HCT116 (cell line): ENCODE measurements at regions not wholly inside any gene's neighbourhood (a gene's known extent, or its start where the extent isn't known, plus 50 kb on each side); places are given as distances from the start of the nearest gene placed in this dataset.

ENCODE experiments used
- ATAC-seq: fragments of 200-7000 bp; cut with Tn5 transposase; 2 replicates; pipeline ENCODE4 v1.9.1; 2020; ENCODE audit warnings: mild to moderate bottlenecking, moderate library complexity
- BruUV-seq: library from RNA; stranded (reverse); fragments of 400-500 nt; replicated peaks from 2 replicates; lab custom pipeline; 2021; lab: Mats Ljungman, UMichigan
- CTCF ChIA-PET: fragments of 300-600 bp; sonication (Branson Sonifier 250); formaldehyde crosslinking; loops from one replicate; lab custom pipeline; 2021; ENCODE audit warnings: antibody characterized with exemption; lab: Charles Lee
- POLR2A ChIA-PET: fragments of 300-600, 350-600 bp; sonication (Branson Sonifier 250); formaldehyde crosslinking; loops from one replicate; lab custom pipeline; 2021; ENCODE audit warnings: antibody characterized with exemption; lab: Charles Lee
- RAD21 ChIA-PET, 2 experiments: fragments of 300-600 bp; sonication (Branson Sonifier 250); formaldehyde crosslinking; loops; one replicate each; lab custom pipeline; 2023; ENCODE audit warnings: low total read pairs in 2 of 2; ENCODE audit not compliant: uncharacterized antibody in 2 of 2, unreplicated experiment in 2 of 2, low non-redundant PET in 1 of 2; lab: Charles Lee
- DNase-seq: peaks from one replicate; pipeline ENCODE4 v3.0.0-alpha.2; 2010; ENCODE audit warnings: low read depth, low spot score
- H2AFZ ChIP-seq: fragments of 200-600 bp; shearing (Covaris generic), sonication (generic); 2 replicates; pipeline ENCODE4 v1.6.1; 2017; ENCODE audit warnings: low read depth, mixed run types, mixed read lengths, antibody characterized with exemption, low read length; ENCODE audit not compliant: poor library complexity, severe bottlenecking
- H3K27ac ChIP-seq: 2 replicates; pipeline ENCODE4 v1.5.1; 2012; ENCODE audit warnings: low read depth, low read length
- H3K27me3 ChIP-seq: fragments of 200-600 bp; sonication (generic); 2 replicates; pipeline ENCODE4 v1.6.1; 2016; ENCODE audit warnings: mixed run types, low read length, mixed read lengths; ENCODE audit not compliant: insufficient read depth
- H3K36me3 ChIP-seq, 2 experiments: fragments of 200-500 bp in 1 of 2; fragments of 200-600 bp in 1 of 2; sonication (Bioruptor generic) in 1 of 2; sonication (generic) in 1 of 2; 2 replicates each; pipeline versions ENCODE4 v1.5.1 to v1.6.1; 2014 to 2016; ENCODE audit warnings: low read length in 2 of 2, inconsistent platforms in 1 of 2, mixed read lengths in 1 of 2, mixed run types in 1 of 2; ENCODE audit not compliant: insufficient read depth in 2 of 2, control insufficient read depth in 1 of 2
- H3K4me1 ChIP-seq, 2 experiments: fragments of 200-600 bp in 1 of 2; sonication (generic) in 1 of 2; 2 replicates each; pipeline versions ENCODE4 v1.5.1 to v1.6.1; 2012 to 2017; ENCODE audit warnings: low read length in 2 of 2, inconsistent platforms in 1 of 2, mild to moderate bottlenecking in 1 of 2, mixed read lengths in 1 of 2, mixed run types in 1 of 2, moderate library complexity in 1 of 2; ENCODE audit not compliant: insufficient read depth in 2 of 2, control insufficient read depth in 1 of 2
- H3K4me2 ChIP-seq: fragments of 200-600 bp; sonication (generic); 2 replicates; pipeline ENCODE4 v1.6.1; 2017; ENCODE audit warnings: mixed run types, low read length, mixed read lengths
- H3K4me3 ChIP-seq, 2 experiments: fragments of 200-600 bp in 1 of 2; sonication (generic) in 1 of 2; replicated peaks in 1 of 2; 2 replicates each; pipeline ENCODE4 v1.5.1; 2011 to 2016; ENCODE audit warnings: low read length in 2 of 2, control low read depth in 1 of 2, low read depth in 1 of 2, mild to moderate bottlenecking in 1 of 2, mixed read lengths in 1 of 2, mixed run types in 1 of 2
- H3K79me2 ChIP-seq: fragments of 200-600 bp; sonication (generic); 2 replicates; pipeline ENCODE4 v1.6.1; 2017; ENCODE audit warnings: mild to moderate bottlenecking, mixed run types, low read length, moderate library complexity, mixed read lengths; ENCODE audit not compliant: insufficient read depth
- H3K9ac ChIP-seq: fragments of 200-600 bp; sonication (generic); 2 replicates; pipeline ENCODE4 v1.6.1; 2016; ENCODE audit warnings: low read length, mixed read lengths
- H3K9me2 ChIP-seq: fragments of 200-600 bp; sonication (generic), shearing (Covaris generic); 2 replicates; pipeline ENCODE4 v1.6.1; 2017; ENCODE audit warnings: mixed run types, mild to moderate bottlenecking, moderate library complexity; ENCODE audit not compliant: insufficient read depth
- H3K9me3 ChIP-seq, 2 experiments: fragments of 200-500 bp in 1 of 2; fragments of 200-600 bp in 1 of 2; sonication (Bioruptor generic) in 1 of 2; sonication (generic) in 1 of 2; 2 replicates each; pipeline ENCODE4 v1.6.1; 2014 to 2017; ENCODE audit warnings: low read length in 2 of 2, mixed read lengths in 2 of 2, inconsistent platforms in 1 of 2, low read depth in 1 of 2, mild to moderate bottlenecking in 1 of 2, mixed run types in 1 of 2, moderate library complexity in 1 of 2; ENCODE audit not compliant: control insufficient read depth in 1 of 2, insufficient read depth in 1 of 2
- H4K20me1 ChIP-seq: fragments of 200-600 bp; sonication (generic), shearing (Covaris generic); 2 replicates; pipeline ENCODE4 v1.6.1; 2017; ENCODE audit warnings: mixed run types, mild to moderate bottlenecking, moderate library complexity; ENCODE audit not compliant: insufficient read depth
- CBX3 ChIP-seq: IDR thresholded peaks from 2 replicates; pipeline ENCODE4 v1.6.1; 2012; ENCODE audit warnings: low read depth
- ELF1 ChIP-seq: IDR thresholded peaks from 2 replicates; pipeline ENCODE4 v1.6.1; 2012; ENCODE audit warnings: low read depth, borderline replicate concordance
- EZH2 ChIP-seq: fragments of 200-600 bp; sonication (generic); IDR thresholded peaks from 2 replicates; pipeline ENCODE4 v1.6.1; 2017; ENCODE audit warnings: antibody characterized with exemption, mixed run types
- EZH2phosphoT487 ChIP-seq: fragments of 200-600 bp; IDR thresholded peaks from 2 replicates; pipeline ENCODE4 v1.6.1; 2018; ENCODE audit warnings: antibody characterized with exemption, borderline replicate concordance
- REST ChIP-seq: IDR thresholded peaks from 2 replicates; pipeline ENCODE4 v1.6.1; 2012; ENCODE audit warnings: low read depth
- SP1 ChIP-seq: IDR thresholded peaks from 2 replicates; pipeline ENCODE4 v1.6.1; 2012; ENCODE audit warnings: low read depth
- intact Hi-C: fragments of 100-400 bp; cut with micrococcal nuclease; formaldehyde crosslinking; loops from 2 replicates; pipeline ENCODE4 v1.10.0; 2022

GRCh38 chr17:70544317-70544716 is 375.0 kb downstream of the KCNJ2 start:
- H3K4me1 ChIP-seq = no peaks in the 10 kb centered on the region
- CTCF ChIA-PET = no interaction called here
- H3K79me2 ChIP-seq = no peaks in the 10 kb centered on the region
- POLR2A ChIA-PET = no interaction called here
- H3K9me2 ChIP-seq = no peaks in the 10 kb centered on the region
- RAD21 ChIA-PET = no interaction called here
- no peak overlapping the region for H3K9ac ChIP-seq
- DNase-seq = no peak
- no peak overlapping the region for H3K27ac ChIP-seq
- TF ChIP-seq EZH2phosphoT487 = no peak
- no peak for TF ChIP-seq REST
- TF ChIP-seq EZH2 = no peak
- no peak for TF ChIP-seq SP1
- no peak for TF ChIP-seq ELF1
- TF ChIP-seq CBX3 = no peak
- BruUV-seq = no TSS peak
- no peaks in the 10 kb centered on the region for H3K27me3 ChIP-seq
- no peak for ATAC-seq
- no peaks in the 10 kb centered on the region for H3K36me3 ChIP-seq
- H3K9me3 ChIP-seq = no peaks in the 10 kb centered on the region
- no peaks in the 10 kb centered on the region for H4K20me1 ChIP-seq
- intact Hi-C loops = no loop called here
- H2AFZ ChIP-seq = no peak overlapping the region
- H3K4me3 ChIP-seq = no peak overlapping the region
- no peak overlapping the region for H3K4me2 ChIP-seq
